Thyroid gland (tissue), 4 donors: ENCODE measurements at regions not wholly inside any gene's neighbourhood (a gene's known extent, or its start where the extent isn't known, plus 50 kb on each side); places are given as distances from the start of the nearest gene placed in this dataset.

ENCODE experiments used
- DNase-seq, 2 donors: peaks; one replicate each; pipeline ENCODE4 v3.0.0-alpha.2; 2019
- H3K27ac ChIP-seq, 3 donors: fragments of 200-600 bp; sonication (generic); 1 replicate in 2 of 3; 2 replicates in 1 of 3; pipeline ENCODE4 v1.5.1; 2016 to 2019; ENCODE audit warnings: mild to moderate bottlenecking in 1 of 3, moderate library complexity in 1 of 3
- H3K27me3 ChIP-seq: fragments of 200-600 bp; sonication (generic); one replicate; pipeline ENCODE4 v1.5.1; 2019
- H3K36me3 ChIP-seq, 2 donors: fragments of 200-600 bp; sonication (generic); one replicate each; pipeline ENCODE4 v1.5.1; 2016 to 2019
- H3K4me1 ChIP-seq, 2 donors: fragments of 200-600 bp; sonication (generic); one replicate each; pipeline ENCODE4 v1.5.1; 2017 to 2019
- H3K4me3 ChIP-seq, 3 donors: fragments of 200-600 bp; sonication (generic); replicated peaks in 1 of 3; 1 replicate in 2 of 3; 2 replicates in 1 of 3; pipeline ENCODE4 v1.5.1; 2016; ENCODE audit warnings: mild to moderate bottlenecking in 1 of 3
- H3K9me3 ChIP-seq: fragments of 200-600 bp; sonication (generic); one replicate; pipeline ENCODE4 v1.5.1; 2017
- CTCF ChIP-seq, 6 experiments: fragments of 200-600 bp in 3 of 6; fragments of 450-650 bp in 3 of 6; sonication (generic) in 3 of 6; IDR thresholded peaks; one replicate each; pipeline ENCODE4 v1.5.1; 2016 to 2019; ENCODE audit warnings: antibody characterized with exemption in 6 of 6, mild to moderate bottlenecking in 2 of 6, inconsistent platforms in 1 of 6, moderate library complexity in 1 of 6
- POLR2A ChIP-seq, 2 donors: fragments of 450-650 bp; IDR thresholded peaks; one replicate each; pipeline ENCODE4 v1.6.1; 2017; ENCODE audit warnings: antibody characterized with exemption in 2 of 2, mild to moderate bottlenecking in 2 of 2, moderate library complexity in 1 of 2
- WGBS, 2 donors: methylation state at CpG; one replicate each; pipeline ENCODE4 v1.1.5; 2017; 5-methylcytosine and 5-hydroxymethylcytosine counted together
- intact Hi-C: fragments of 100-400 bp; cut with DNase I; formaldehyde crosslinking; loops from one replicate; pipeline ENCODE4 v1.15.1; 2023

GRCh38 chr6:74152096-74152675 is 456.2 kb downstream of the CD109 start:
- H3K27me3 ChIP-seq: no peaks in the 10 kb centered on the region
- no peaks in the 10 kb centered on the region for H3K4me1 ChIP-seq
- no peaks in the 10 kb centered on the region for H3K9me3 ChIP-seq
- no peak for DNase-seq
- H3K27ac ChIP-seq: no peak overlapping the region
- no peak for TF ChIP-seq POLR2A (IDR thresholded peaks at IDR 0.05)
- no peak for TF ChIP-seq CTCF (IDR thresholded peaks at IDR 0.05)
- 78 to 83% methylated on average over 3 of the region's 3 CpGs for WGBS, 2 donors
- H3K36me3 ChIP-seq: no peaks in the 10 kb centered on the region
- intact Hi-C loops: no loop called here
- no peak overlapping the region for H3K4me3 ChIP-seq

DNA sequence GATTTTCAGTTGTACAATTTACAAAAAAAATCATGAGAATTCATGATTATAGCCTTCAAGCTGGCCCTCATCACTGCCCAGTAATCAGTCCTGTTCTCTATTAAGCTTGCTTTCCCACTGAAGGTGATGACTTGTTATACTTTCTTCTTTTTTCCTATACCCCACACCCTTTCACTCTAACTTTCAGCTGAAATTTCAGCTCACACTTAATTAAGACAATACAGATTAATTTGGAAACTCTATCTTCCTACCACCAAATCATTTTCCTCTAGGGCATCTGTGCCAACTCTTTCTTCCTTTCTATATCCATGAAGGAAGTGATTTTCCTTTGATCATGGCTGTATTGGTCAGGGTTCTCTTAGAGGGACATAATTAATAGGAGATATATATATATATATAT is 449.9 kb downstream of the CD109 start:
- Histone ChIP-seq H3K4me3 (no peak overlapping the region), H3K27me3 (no peaks in the 10 kb centered on the region), H3K4me1 (no peaks in the 10 kb centered on the region), H3K27ac (no peak overlapping the region), H3K9me3 (no peaks in the 10 kb centered on the region), H3K36me3 (no peaks in the 10 kb centered on the region)
- intact Hi-C loops: no loop called here
- TF ChIP-seq CTCF (IDR thresholded peaks at IDR 0.05) (no peak), POLR2A (IDR thresholded peaks at IDR 0.05) (no peak)
- no peak for DNase-seq

DNA sequence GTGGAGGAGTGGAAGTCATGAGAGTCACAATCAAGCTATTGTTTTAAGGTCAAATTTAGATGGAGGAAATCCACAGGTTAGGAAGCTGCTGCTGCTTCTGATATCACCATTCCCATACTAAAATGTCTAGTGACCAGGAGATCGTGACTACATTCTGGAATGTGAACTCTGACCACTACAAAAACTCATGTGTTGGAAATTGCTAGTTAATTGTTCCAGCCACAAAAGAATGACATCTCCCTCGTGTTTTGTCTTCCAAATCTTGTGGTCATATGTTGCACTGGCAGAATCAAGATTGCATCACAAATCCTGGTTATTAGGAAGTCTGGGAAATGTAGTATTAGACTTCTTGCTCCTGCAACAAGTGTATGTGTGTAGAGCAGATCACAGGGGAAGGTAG is 441.9 kb downstream of the CD109 start:
- Histone ChIP-seq H3K27ac (no peak overlapping the region), H3K4me1 (no peaks in the 10 kb centered on the region), H3K4me3 (no peak overlapping the region), H3K36me3 (no peaks in the 10 kb centered on the region), H3K9me3 (no peaks in the 10 kb centered on the region), H3K27me3 (no peaks in the 10 kb centered on the region)
- whole genome bisulfite sequencing, 2 donors: 26 to 33% methylated on average over 2 of the region's 2 CpGs
- no peak for DNase-seq
- intact Hi-C loops: no loop called here
- TF ChIP-seq POLR2A (IDR thresholded peaks at IDR 0.05) (no peak), CTCF (IDR thresholded peaks at IDR 0.05) (no peak)

- Histone ChIP-seq H3K4me3 (no peak overlapping the region), H3K4me1 (no peaks in the 10 kb centered on the region), H3K36me3 (no peaks in the 10 kb centered on the region), H3K9me3 (no peaks in the 10 kb centered on the region), H3K27ac (no peak overlapping the region), H3K27me3 (no peaks in the 10 kb centered on the region)
- no peak for TF ChIP-seq CTCF (IDR thresholded peaks at IDR 0.05)
- no peak for TF ChIP-seq POLR2A (IDR thresholded peaks at IDR 0.05)
- intact Hi-C loops: no loop called here
- DNase-seq: no peak
Observed at GRCh38 chr6:74134327-74134726, 438.3 kb downstream of the CD109 start.

DNA sequence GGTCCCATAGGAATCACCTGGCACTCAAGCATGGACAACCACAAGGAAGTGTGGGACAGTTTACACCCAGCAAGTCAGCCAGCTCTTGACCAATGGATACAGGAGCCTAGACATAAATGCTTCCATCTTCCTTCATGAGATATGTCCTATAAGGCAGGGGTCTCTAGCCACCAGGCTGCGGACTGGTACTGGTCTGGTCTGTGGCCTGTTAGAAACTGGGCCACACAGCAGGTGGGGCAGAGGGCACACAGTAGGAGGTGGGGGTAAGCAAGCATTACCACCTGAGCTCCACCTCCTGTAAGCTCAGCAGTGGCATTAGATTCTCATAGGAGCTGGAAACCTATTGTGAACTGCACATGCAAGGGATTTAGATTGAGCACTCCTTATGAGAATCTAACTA is 437.1 kb downstream of the CD109 start:
- Histone ChIP-seq H3K27ac (no peak overlapping the region), H3K27me3 (no peaks in the 10 kb centered on the region), H3K9me3 (no peaks in the 10 kb centered on the region), H3K4me3 (no peak overlapping the region), H3K4me1 (no peaks in the 10 kb centered on the region), H3K36me3 (no peaks in the 10 kb centered on the region)
- no peak for DNase-seq
- whole genome bisulfite sequencing, 2 donors: 78 to 100% methylated on average over 1 of the region's 1 CpG
- TF ChIP-seq POLR2A (IDR thresholded peaks at IDR 0.05) (no peak), CTCF (IDR thresholded peaks at IDR 0.05) (no peak)
- intact Hi-C loops: no loop called here
